ENCODE measurements at regions not wholly inside any gene's neighbourhood (a gene's known extent, or its start where the extent isn't known, plus 50 kb on each side); places are given as distances from the start of the nearest gene placed in this dataset.

GRCh38 chr3:30313840-30314239 lies 292.6 kb upstream of the TGFBR2 start:
- TF ChIP-seq ZFX (IDR thresholded peaks at IDR 0.05) = no peak
- TF ChIP-seq, protein P1, sequence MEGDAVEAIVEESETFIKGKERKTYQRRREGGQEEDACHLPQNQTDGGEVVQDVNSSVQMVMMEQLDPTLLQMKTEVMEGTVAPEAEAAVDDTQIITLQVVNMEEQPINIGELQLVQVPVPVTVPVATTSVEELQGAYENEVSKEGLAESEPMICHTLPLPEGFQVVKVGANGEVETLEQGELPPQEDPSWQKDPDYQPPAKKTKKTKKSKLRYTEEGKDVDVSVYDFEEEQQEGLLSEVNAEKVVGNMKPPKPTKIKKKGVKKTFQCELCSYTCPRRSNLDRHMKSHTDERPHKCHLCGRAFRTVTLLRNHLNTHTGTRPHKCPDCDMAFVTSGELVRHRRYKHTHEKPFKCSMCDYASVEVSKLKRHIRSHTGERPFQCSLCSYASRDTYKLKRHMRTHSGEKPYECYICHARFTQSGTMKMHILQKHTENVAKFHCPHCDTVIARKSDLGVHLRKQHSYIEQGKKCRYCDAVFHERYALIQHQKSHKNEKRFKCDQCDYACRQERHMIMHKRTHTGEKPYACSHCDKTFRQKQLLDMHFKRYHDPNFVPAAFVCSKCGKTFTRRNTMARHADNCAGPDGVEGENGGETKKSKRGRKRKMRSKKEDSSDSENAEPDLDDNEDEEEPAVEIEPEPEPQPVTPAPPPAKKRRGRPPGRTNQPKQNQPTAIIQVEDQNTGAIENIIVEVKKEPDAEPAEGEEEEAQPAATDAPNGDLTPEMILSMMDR (conservative IDR thresholded peaks at IDR 0.05) = no peak
- no peak overlapping the region for H3K27ac ChIP-seq

GRCh38 chr3:30314757-30315325 lies 291.6 kb upstream of the TGFBR2 start:
- no peak overlapping the region for H3K27ac ChIP-seq
- no peak for TF ChIP-seq ZFX (IDR thresholded peaks at IDR 0.05)
- TF ChIP-seq, protein P1 (conservative IDR thresholded peaks at IDR 0.05) = no peak

- H3K27ac ChIP-seq = no peak overlapping the region
- TF ChIP-seq, protein P1 (conservative IDR thresholded peaks at IDR 0.05) = no peak
- no peak for TF ChIP-seq ZFX (IDR thresholded peaks at IDR 0.05)
Observed at GRCh38 chr3:30315447-30315846, 291.0 kb upstream of the TGFBR2 start.

DNA sequence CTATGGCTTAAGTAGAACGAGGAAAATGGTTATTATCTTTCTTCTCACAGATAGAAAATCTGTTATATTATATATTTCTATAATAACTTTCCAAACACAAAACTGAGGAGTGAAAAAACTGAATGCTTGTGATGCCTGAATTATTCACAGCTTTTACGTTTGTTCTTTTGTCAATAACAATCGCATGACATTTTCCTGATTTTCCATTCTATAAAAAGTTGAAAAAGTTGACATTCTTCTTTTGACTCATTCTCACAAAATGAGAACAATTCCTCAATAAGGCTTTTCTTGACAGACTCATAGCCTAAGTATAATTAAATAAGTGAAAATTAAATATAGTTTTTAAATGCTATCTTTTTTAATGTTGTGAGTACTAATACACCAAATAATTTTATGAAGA lies 288.8 kb upstream of the TGFBR2 start:
- no peak overlapping the region for H3K27ac ChIP-seq
- TF ChIP-seq, protein P1 (conservative IDR thresholded peaks at IDR 0.05) = no peak
- no peak for TF ChIP-seq ZFX (IDR thresholded peaks at IDR 0.05)

- no peak overlapping the region for H3K27ac ChIP-seq
- no peak for TF ChIP-seq ZFX (IDR thresholded peaks at IDR 0.05)
- TF ChIP-seq, protein P1 (conservative IDR thresholded peaks at IDR 0.05) = no peak
Observed at GRCh38 chr3:30318110-30318509, 288.3 kb upstream of the TGFBR2 start.

GRCh38 chr3:30319713-30320112 lies 286.7 kb upstream of the TGFBR2 start:
- no peak overlapping the region for H3K27ac ChIP-seq
- no peak for TF ChIP-seq ZFX (IDR thresholded peaks at IDR 0.05)
- TF ChIP-seq, protein P1 (conservative IDR thresholded peaks at IDR 0.05) = peak; percentile 65

GRCh38 chr3:30320392-30320791 lies 286.0 kb upstream of the TGFBR2 start:
- no peak for TF ChIP-seq ZFX (IDR thresholded peaks at IDR 0.05)
- TF ChIP-seq, protein P1 (conservative IDR thresholded peaks at IDR 0.05) = no peak
- H3K27ac ChIP-seq = no peak overlapping the region
